AG04449 (cell line): ENCODE measurements at regions not wholly inside any gene's neighbourhood (a gene's known extent, or its start where the extent isn't known, plus 50 kb on each side); places are given as distances from the start of the nearest gene placed in this dataset.

ENCODE experiments used
- CTCF ChIA-PET: fragments of 350-600 bp; formaldehyde crosslinking; extraction: SDS; loops from one replicate; lab custom pipeline; 2021; ENCODE audit warnings: antibody characterized with exemption; lab: Yijun Ruan, JAX
- POLR2A ChIA-PET: fragments of 400-600, 350-600 bp; formaldehyde crosslinking; extraction: SDS; loops from one replicate; lab custom pipeline; 2020; ENCODE audit warnings: antibody characterized with exemption, inconsistent platforms; lab: Yijun Ruan, JAX
- DNase-seq: peaks from one replicate; pipeline ENCODE4 v3.0.0-alpha.2; 2010; ENCODE audit warnings: low read depth, low spot score
- H3K4me3 ChIP-seq: 2 replicates; pipeline ENCODE4 v1.5.1; 2011; ENCODE audit warnings: low read depth, mild to moderate bottlenecking, control low read depth, low read length
- TF ChIP-seq, protein P1 (sequence below): IDR thresholded peaks from one replicate; pipeline ENCODE4 v1.5.1; 2011; ENCODE audit warnings: mild to moderate bottlenecking, moderate library complexity, low read length, control low read depth, inconsistent platforms; ENCODE audit not compliant: insufficient read depth; ENCODE audit errors: missing control alignments

DNA sequence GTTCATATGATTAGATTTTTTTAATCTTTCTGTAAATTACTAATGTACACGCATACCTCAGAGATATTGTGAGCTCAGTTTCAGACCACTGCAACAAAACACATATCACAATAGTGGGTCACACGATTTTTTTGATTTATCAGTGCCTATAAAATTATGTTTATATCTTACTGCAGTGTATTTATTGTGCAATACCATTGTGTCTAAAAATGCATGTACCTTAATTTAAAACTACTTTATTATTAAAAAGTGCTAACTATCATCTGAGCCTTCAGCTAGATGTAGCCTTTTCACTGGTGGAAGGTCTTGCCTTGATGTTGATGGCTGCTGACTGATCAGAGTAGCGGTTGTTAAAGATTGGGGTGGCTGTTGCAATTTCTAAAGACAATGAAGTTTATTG, 918.8 kb upstream of the CHORDC1 start:
- POLR2A ChIA-PET: no interaction called here
- TF ChIP-seq, protein P1, sequence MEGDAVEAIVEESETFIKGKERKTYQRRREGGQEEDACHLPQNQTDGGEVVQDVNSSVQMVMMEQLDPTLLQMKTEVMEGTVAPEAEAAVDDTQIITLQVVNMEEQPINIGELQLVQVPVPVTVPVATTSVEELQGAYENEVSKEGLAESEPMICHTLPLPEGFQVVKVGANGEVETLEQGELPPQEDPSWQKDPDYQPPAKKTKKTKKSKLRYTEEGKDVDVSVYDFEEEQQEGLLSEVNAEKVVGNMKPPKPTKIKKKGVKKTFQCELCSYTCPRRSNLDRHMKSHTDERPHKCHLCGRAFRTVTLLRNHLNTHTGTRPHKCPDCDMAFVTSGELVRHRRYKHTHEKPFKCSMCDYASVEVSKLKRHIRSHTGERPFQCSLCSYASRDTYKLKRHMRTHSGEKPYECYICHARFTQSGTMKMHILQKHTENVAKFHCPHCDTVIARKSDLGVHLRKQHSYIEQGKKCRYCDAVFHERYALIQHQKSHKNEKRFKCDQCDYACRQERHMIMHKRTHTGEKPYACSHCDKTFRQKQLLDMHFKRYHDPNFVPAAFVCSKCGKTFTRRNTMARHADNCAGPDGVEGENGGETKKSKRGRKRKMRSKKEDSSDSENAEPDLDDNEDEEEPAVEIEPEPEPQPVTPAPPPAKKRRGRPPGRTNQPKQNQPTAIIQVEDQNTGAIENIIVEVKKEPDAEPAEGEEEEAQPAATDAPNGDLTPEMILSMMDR: no peak
- H3K4me3 ChIP-seq: no peak overlapping the region
- CTCF ChIA-PET: no interaction called here
- DNase-seq: no peak

DNA sequence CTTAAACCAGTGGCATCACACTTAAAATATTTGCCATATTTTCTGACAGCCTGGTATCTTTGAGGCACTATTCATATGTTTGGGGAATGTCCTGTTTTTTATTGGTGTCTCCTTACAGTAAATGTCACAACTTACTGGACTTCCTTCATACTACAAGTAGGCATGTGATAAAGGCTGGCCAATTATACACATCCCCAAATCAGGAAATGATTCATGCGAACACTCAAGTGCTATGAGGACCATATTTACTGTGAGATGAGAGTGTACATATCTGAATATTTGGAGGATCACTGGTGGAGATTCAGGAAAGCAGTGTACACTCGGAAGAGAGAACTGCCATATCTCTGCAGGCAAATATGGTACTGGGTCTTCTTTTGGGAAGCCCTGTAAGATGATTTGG, 913.8 kb upstream of the CHORDC1 start:
- TF ChIP-seq, protein P1: no peak
- no peak for DNase-seq
- POLR2A ChIA-PET: no interaction called here
- CTCF ChIA-PET: no interaction called here
- H3K4me3 ChIP-seq: no peak overlapping the region

DNA sequence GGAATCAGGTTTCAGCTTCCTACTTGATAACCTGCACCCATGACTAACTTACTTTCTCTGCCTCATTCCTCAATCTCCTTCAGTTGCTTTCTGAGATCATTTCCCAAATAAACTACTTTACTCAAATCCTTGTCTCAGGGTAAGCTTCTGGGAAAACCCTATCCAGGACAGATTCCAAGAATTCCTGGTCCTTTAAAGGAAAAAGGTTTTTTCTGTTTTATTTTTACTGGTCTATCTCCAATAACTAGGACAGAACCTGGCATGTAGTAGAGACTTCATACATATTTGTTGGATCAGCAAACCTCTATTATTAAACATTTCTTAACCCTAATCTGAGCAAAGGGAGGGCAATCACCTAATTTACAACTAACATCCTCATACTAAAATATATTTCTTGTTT, 910.5 kb upstream of the CHORDC1 start:
- H3K4me3 ChIP-seq: no peak overlapping the region
- ChIA-PET CTCF (no interaction called here), POLR2A (no interaction called here)
- TF ChIP-seq, protein P1: no peak
- DNase-seq: peak; percentile 23

DNA sequence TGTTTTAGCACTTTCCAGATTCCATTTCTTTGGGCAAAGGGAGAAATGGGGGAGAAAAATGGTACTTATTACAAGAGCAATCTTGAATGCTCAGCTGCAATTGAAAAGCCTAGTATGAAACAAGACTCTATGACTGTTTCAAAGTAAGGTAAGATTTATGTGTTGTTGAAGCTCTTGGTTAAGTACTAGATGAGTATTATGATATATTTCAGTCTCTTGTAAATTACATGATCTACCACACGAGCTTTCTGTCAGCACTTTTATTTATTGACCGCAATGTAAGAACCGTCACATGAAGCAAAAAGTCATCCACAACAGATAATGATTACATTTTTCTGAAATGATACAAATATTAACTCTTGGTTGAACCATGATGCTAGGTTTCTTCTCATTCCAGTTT, 906.7 kb upstream of the CHORDC1 start:
- TF ChIP-seq, protein P1: no peak
- no peak overlapping the region for H3K4me3 ChIP-seq
- ChIA-PET POLR2A (no interaction called here), CTCF (no interaction called here)
- DNase-seq: no peak

DNA sequence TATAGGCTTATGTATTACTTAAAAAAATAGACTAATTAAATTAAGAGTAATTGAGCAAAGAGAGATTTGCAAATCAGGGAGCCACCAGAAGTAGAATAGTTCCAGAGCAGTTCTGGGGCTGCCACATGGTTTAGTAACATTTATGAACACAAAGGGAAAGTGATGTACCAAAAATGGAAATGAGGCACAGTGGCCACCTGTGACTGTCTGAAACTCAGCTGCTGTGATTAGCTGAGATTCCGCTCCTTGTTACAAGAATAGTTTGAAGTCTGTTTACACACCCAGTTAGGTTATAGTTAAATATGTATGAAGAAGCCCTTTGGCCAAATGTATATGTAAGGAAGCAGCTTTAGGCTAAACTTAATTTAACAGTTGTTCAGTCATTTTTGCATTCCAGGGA, 901.5 kb upstream of the CHORDC1 start:
- no peak for DNase-seq
- ChIA-PET POLR2A (no interaction called here), CTCF (no interaction called here)
- H3K4me3 ChIP-seq: no peak overlapping the region
- TF ChIP-seq, protein P1: no peak

DNA sequence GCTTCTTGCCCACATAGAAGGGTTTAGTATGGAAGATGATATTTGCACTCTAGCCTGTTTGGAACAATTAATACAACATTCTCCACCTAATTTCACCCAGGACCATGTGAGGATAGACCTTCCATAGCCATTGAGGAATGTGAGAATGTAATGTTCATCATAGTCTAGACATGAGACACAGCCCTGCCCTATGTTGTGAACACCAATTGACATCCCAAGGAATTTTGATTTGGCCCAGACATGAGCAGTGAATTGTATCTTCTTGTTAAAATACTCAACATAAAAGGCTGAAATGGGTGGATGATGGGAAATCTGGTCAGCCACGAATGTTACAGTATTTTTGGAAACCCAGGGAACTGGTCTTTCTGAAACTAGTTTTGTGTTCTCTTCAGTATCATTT, 892.3 kb upstream of the CHORDC1 start:
- H3K4me3 ChIP-seq: no peak overlapping the region
- TF ChIP-seq, protein P1: no peak
- no peak for DNase-seq
- ChIA-PET CTCF (no interaction called here), POLR2A (no interaction called here)
